K562 (cell line): ENCODE measurements at regions not wholly inside any gene's neighbourhood (a gene's known extent, or its start where the extent isn't known, plus 50 kb on each side); places are given as distances from the start of the nearest gene placed in this dataset.

Source experiments
- ATAC-seq: fragments of 200-7000 bp; cut with Tn5 transposase; 3 replicates; pipeline ENCODE4 v1.9.1; 2020; ENCODE audit warnings: moderate library complexity
- BruUV-seq: library from RNA; stranded (reverse); fragments of 400-500 nt; replicated peaks from 2 replicates; lab custom pipeline; 2021; lab: Mats Ljungman, UMichigan
- CTCF ChIA-PET: fragments of 300-600 bp; formaldehyde crosslinking; extraction: SDS; loops from one replicate; lab custom pipeline; 2021; ENCODE audit warnings: low intra/inter-chr PET ratio; lab: Yijun Ruan, JAX
- POLR2A ChIA-PET: fragments of 300-600, 350-650 bp; sonication (Branson Sonifier 250); formaldehyde crosslinking; extraction: SDS; loops from one replicate; lab custom pipeline; 2021; ENCODE audit warnings: antibody characterized with exemption, inconsistent platforms; lab: Yijun Ruan, JAX
- DNase-seq, 4 experiments: peaks; one replicate each; pipeline versions ENCODE4 v3.0.0 to v3.0.0-alpha.2; 2011 to 2018; ENCODE audit warnings: low spot score in 3 of 4, mixed read lengths in 3 of 4; ENCODE audit errors: extremely low read depth in 1 of 4
- FAIRE-seq: peaks from 2 replicates; lab custom pipeline; 2011; peaks lifted over from hg19 to GRCh38; lab: Jason Lieb, UNC
- H2AFZ ChIP-seq: 2 replicates; pipeline ENCODE4 v1.6.0; 2011; ENCODE audit warnings: low read depth, low read length, control low read depth, inconsistent platforms
- H3K27ac ChIP-seq: fragments of 200-600 bp; 3 replicates; pipeline ENCODE4 v1.8.0; 2011; ENCODE audit warnings: low read depth, mild to moderate bottlenecking, control low read depth, inconsistent platforms, low read length, moderate library complexity, mixed read lengths; ENCODE audit errors: extremely low read depth
- H3K27me3 ChIP-seq, 2 experiments: fragments of 300-600 bp in 1 of 2; 2 replicates in 1 of 2; 3 replicates in 1 of 2; pipeline versions ENCODE4 v1.6.0 to v1.8.0; 2011; ENCODE audit warnings: inconsistent platforms in 2 of 2, low read length in 2 of 2, mild to moderate bottlenecking in 1 of 2, mixed read lengths in 1 of 2, moderate library complexity in 1 of 2; ENCODE audit not compliant: control insufficient read depth in 2 of 2, insufficient read depth in 2 of 2
- H3K36me3 ChIP-seq: fragments of 300-600 bp; 3 replicates; pipeline ENCODE4 v1.8.0; 2011; ENCODE audit warnings: mild to moderate bottlenecking, low read length, inconsistent platforms; ENCODE audit not compliant: control insufficient read depth, insufficient read depth
- H3K4me1 ChIP-seq, 2 experiments: fragments of 200-600 bp in 1 of 2; replicated peaks in 1 of 2; 2 replicates in 1 of 2; 3 replicates in 1 of 2; pipeline versions ENCODE4 v1.5.1 to v1.8.0; 2011; ENCODE audit warnings: inconsistent platforms in 2 of 2, low read length in 2 of 2, mild to moderate bottlenecking in 1 of 2, mixed read lengths in 1 of 2, moderate library complexity in 1 of 2; ENCODE audit not compliant: control insufficient read depth in 2 of 2, insufficient read depth in 2 of 2
- H3K4me2 ChIP-seq: 2 replicates; pipeline ENCODE4 v1.6.1; 2011; ENCODE audit warnings: low read length, control low read depth, inconsistent platforms, mixed read lengths; ENCODE audit not compliant: insufficient read depth
- H3K4me3 ChIP-seq: fragments of 200-600 bp; sonication (generic), shearing (Covaris generic); 2 replicates; pipeline ENCODE4 v1.5.1; 2016; ENCODE audit warnings: control low read depth, inconsistent platforms
- H3K79me2 ChIP-seq: fragments of 200-600 bp; 3 replicates; pipeline ENCODE4 v1.8.0; 2011; ENCODE audit warnings: low read length, inconsistent platforms; ENCODE audit not compliant: control insufficient read depth, insufficient read depth
- H3K9ac ChIP-seq, 2 experiments: 2 replicates each; pipeline versions ENCODE4 v1.6.0 to v1.6.1; 2011; ENCODE audit warnings: low read depth in 2 of 2, low read length in 2 of 2, control low read depth in 1 of 2, inconsistent platforms in 1 of 2, mild to moderate bottlenecking in 1 of 2, mixed read lengths in 1 of 2; ENCODE audit not compliant: insufficient read depth in 1 of 2
- H3K9me1 ChIP-seq: one replicate; pipeline ENCODE4 v1.6.0; 2011; ENCODE audit warnings: inconsistent platforms, mild to moderate bottlenecking, low read length, moderate library complexity; ENCODE audit not compliant: control insufficient read depth, insufficient read depth
- H3K9me3 ChIP-seq: replicated peaks from 2 replicates; pipeline ENCODE4 v1.5.1; 2011; ENCODE audit warnings: low read depth, low read length, inconsistent platforms; ENCODE audit not compliant: control insufficient read depth, insufficient read depth
- H4K20me1 ChIP-seq: replicated peaks from 2 replicates; pipeline ENCODE4 v1.6.1; 2011; ENCODE audit warnings: low read length, inconsistent platforms, mixed read lengths; ENCODE audit not compliant: control insufficient read depth, insufficient read depth
- CBFB ChIP-seq: sonication (generic); formaldehyde crosslinking; IDR thresholded peaks from 2 replicates; pipeline ENCODE4 v1.4.0; 2020; ENCODE audit warnings: mild to moderate bottlenecking, missing genetic modification reagents
- HDAC6 ChIP-seq: IDR thresholded peaks from 2 replicates; pipeline ENCODE4 v1.6.1; 2012; ENCODE audit warnings: low read depth, mild to moderate bottlenecking, control low read depth, inconsistent platforms, low read length, moderate library complexity
- ZBTB49 ChIP-seq: sonication (generic); formaldehyde crosslinking; IDR thresholded peaks from 2 replicates; pipeline ENCODE4 v1.8.0; 2022; ENCODE audit warnings: missing genetic modification reagents, mild to moderate bottlenecking, borderline replicate concordance
- WGBS: fragments of 100-300 bp; shearing (Covaris generic); methylation state at CpG from one replicate; pipeline ENCODE4 v1.1.6; 2016; ENCODE audit warnings: low coverage, mixed read lengths; ENCODE audit not compliant: insufficient coverage; ENCODE audit errors: missing lambda C conversion rate; 5-methylcytosine and 5-hydroxymethylcytosine counted together
- in situ Hi-C: fragments of 300-500 bp; cut with MboI; formaldehyde crosslinking; loops from 4 replicates; pipeline ENCODE4 v1.15.0; 2018; ENCODE audit warnings: inconsistent platforms, mixed read lengths
- intact Hi-C: fragments of 100-400 bp; cut with micrococcal nuclease; formaldehyde crosslinking; loops from 2 replicates; pipeline ENCODE4 v1.14.2; 2022
- TF ChIP-seq, protein P1 (sequence below), 2 experiments: IDR thresholded peaks in 1 of 2; conservative IDR thresholded peaks in 1 of 2; 2 replicates each; pipeline ENCODE4 v1.6.1; 2016; ENCODE audit warnings: low read depth in 2 of 2, mild to moderate bottlenecking in 1 of 2, missing compliant biosample characterization in 1 of 2, missing genetic modification characterization in 1 of 2, moderate library complexity in 1 of 2
- TF ChIP-seq, protein P2 (sequence below): sonication (generic); formaldehyde crosslinking; IDR thresholded peaks from 2 replicates; pipeline ENCODE4 v1.8.0; 2023; ENCODE audit warnings: missing genetic modification reagents, mild to moderate bottlenecking, borderline replicate concordance

DNA sequence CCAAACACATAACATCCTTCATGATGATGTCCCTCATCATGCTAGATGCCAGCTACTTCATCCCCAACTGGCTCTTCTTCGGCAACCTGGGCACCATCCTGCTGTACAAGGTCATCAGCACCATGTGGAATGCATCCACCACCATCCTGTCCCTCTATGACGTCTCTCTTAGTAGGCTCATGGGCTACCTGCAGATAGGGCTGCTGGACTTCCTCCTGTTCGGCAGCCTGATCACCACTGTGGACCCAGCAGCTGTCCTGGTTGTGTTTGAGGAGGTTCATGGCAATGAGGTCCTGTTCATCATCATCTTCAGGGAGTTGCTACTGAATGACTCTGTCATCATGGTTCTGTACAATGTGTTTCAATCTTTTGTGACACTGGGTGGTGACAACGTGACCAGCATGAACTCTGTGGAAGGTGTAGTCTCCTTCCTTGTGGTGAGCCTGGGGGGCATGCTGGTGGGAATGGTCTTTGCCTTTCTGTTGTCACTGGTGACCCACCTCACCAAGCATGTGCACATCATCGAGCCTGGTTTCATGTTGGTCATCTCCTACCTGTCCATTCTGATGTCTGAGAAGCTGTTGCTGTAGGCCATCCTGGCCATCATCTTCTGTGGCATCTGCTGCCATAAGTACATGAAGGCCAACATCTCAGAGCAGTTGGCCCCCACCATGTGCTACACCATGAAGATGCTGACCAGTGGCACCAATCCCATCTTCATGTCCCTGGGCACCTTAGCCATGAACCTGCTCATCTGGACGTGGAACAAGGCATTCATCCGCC lies 120.7 kb upstream of the SERPIND1 start (continued):
- TF ChIP-seq, protein P1, sequence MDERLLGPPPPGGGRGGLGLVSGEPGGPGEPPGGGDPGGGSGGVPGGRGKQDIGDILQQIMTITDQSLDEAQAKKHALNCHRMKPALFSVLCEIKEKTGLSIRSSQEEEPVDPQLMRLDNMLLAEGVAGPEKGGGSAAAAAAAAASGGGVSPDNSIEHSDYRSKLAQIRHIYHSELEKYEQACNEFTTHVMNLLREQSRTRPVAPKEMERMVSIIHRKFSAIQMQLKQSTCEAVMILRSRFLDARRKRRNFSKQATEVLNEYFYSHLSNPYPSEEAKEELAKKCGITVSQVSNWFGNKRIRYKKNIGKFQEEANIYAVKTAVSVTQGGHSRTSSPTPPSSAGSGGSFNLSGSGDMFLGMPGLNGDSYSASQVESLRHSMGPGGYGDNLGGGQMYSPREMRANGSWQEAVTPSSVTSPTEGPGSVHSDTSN (CRISPR knock-in tag; IDR thresholded peaks at IDR 0.05; ENCODE audit: low read depth): peak; percentile 15; the same call in 1 of the 2 replicates
- TF ChIP-seq, protein P1 (tag; conservative IDR thresholded peaks at IDR 0.05; ENCODE audit: low read depth): no peak
- 0 out of 2 replicates have a peak, but pooled peaks have one; percentile 8 for TF ChIP-seq HDAC6

DNA sequence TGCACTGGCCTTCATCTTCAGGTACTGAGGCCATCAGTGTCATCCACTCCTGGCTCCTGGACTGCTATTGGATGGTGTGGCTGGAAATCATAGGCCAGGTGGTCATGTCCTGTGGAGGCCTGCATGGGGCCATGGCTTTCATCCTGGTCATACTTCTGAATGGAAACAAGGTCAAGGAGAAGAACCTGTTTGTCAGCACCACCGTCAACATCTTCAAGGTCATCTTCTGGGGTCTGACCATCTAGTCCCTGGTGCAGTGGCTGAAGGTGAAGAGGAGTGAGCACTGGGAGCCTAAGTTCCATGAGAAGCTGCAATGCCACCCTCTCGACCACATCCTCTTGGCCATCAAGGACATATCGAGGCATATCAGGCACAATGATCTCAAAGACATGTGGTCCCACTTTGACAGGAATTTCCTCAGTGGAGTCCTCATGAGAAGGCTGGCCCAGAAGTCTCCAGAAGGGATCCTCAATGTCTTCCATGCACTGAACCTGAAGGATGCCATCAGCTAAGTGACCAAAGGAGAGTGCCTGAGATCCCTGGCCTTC lies 120.0 kb upstream of the SERPIND1 start:
- Histone ChIP-seq H3K36me3 (peaks cover 8% of the 10 kb centered on the region; the same call in 1 of the 3 replicates), H3K4me2 (no peak overlapping the region), H4K20me1 (peaks cover 17% of the 10 kb centered on the region; the same call in 1 of the 2 replicates), H2AFZ (no peak overlapping the region), H3K4me1 (peaks cover 0 to 9% of the 10 kb centered on the region in 2 experiments; a peak in 3 of 5 replicates), H3K79me2 (no peaks in the 10 kb centered on the region), H3K9me3 (no peaks in the 10 kb centered on the region), H3K9me1 (peaks cover 5% of the 10 kb centered on the region), H3K4me3 (no peak overlapping the region), H3K27me3 (peaks cover 56 to 59% of the 10 kb centered on the region in 2 experiments; a peak in 4 of 5 replicates), H3K9ac (peak overlapping the region in 1 of 2 experiments; percentile 78; a peak in 1 of 4 replicates), H3K27ac (no peak overlapping the region)
- in situ Hi-C loops (no loop called here), intact Hi-C loops (no loop called here)
- ATAC-seq (no peak), FAIRE-seq (no peak), DNase-seq (peak in 1 of 4 experiments; percentile 16)
- ChIA-PET POLR2A (interaction anchor here (0.6 to 1.8 kb wide), 9 partner anchors 9 to 380 kb away, joined by 3 to 11 read pairs (median 5); no protein-coding TSS in a partner anchor), CTCF (interaction anchor here (0.7 kb wide), 1 partner anchor 47 kb away, joined by 3 read pairs; no protein-coding TSS in a partner anchor)
- BruUV-seq: no TSS peak
- 3% methylated on average over 3 of the region's 3 CpGs for WGBS
- TF ChIP-seq, protein P2, sequence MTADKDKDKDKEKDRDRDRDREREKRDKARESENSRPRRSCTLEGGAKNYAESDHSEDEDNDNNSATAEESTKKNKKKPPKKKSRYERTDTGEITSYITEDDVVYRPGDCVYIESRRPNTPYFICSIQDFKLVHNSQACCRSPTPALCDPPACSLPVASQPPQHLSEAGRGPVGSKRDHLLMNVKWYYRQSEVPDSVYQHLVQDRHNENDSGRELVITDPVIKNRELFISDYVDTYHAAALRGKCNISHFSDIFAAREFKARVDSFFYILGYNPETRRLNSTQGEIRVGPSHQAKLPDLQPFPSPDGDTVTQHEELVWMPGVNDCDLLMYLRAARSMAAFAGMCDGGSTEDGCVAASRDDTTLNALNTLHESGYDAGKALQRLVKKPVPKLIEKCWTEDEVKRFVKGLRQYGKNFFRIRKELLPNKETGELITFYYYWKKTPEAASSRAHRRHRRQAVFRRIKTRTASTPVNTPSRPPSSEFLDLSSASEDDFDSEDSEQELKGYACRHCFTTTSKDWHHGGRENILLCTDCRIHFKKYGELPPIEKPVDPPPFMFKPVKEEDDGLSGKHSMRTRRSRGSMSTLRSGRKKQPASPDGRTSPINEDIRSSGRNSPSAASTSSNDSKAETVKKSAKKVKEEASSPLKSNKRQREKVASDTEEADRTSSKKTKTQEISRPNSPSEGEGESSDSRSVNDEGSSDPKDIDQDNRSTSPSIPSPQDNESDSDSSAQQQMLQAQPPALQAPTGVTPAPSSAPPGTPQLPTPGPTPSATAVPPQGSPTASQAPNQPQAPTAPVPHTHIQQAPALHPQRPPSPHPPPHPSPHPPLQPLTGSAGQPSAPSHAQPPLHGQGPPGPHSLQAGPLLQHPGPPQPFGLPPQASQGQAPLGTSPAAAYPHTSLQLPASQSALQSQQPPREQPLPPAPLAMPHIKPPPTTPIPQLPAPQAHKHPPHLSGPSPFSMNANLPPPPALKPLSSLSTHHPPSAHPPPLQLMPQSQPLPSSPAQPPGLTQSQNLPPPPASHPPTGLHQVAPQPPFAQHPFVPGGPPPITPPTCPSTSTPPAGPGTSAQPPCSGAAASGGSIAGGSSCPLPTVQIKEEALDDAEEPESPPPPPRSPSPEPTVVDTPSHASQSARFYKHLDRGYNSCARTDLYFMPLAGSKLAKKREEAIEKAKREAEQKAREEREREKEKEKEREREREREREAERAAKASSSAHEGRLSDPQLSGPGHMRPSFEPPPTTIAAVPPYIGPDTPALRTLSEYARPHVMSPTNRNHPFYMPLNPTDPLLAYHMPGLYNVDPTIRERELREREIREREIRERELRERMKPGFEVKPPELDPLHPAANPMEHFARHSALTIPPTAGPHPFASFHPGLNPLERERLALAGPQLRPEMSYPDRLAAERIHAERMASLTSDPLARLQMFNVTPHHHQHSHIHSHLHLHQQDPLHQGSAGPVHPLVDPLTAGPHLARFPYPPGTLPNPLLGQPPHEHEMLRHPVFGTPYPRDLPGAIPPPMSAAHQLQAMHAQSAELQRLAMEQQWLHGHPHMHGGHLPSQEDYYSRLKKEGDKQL (CRISPR knock-in tag): peak; percentile 57; the same call in 1 of the 2 replicates
- peak; percentile 67 for TF ChIP-seq CBFB
- TF ChIP-seq ZBTB49 (CRISPR knock-in tag): peak; percentile 21; the same call in 1 of the 2 replicates
